ENCODE measurements at regions not wholly inside any gene's neighbourhood (a gene's known extent, or its start where the extent isn't known, plus 50 kb on each side); places are given as distances from the start of the nearest gene placed in this dataset.

- DNase-seq = no peak
- H3K4me1 Mint-ChIP-seq (ENCODE audit: low read depth, unreplicated experiment) = no peaks in the 10 kb centered on the region
- peaks cover 1% of the 10 kb centered on the region for H3K9me3 Mint-ChIP-seq (ENCODE audit: unreplicated experiment)
- no peaks in the 10 kb centered on the region for H3K36me3 Mint-ChIP-seq (ENCODE audit: unreplicated experiment)
- no peak overlapping the region for H3K4me3 Mint-ChIP-seq (ENCODE audit: unreplicated experiment)
- H3K27ac Mint-ChIP-seq (ENCODE audit: unreplicated experiment) = no peak overlapping the region
- TF ChIP-seq CTCF (IDR thresholded peaks at IDR 0.05; ENCODE audit: partially characterized antibody, unreplicated experiment) = no peak
- no peaks in the 10 kb centered on the region for H3K27me3 Mint-ChIP-seq (ENCODE audit: unreplicated experiment)
Measured at GRCh38 chr3:151949706-151950105, 76.3 kb downstream of the SUCNR1 start.

- Mint-ChIP-seq H3K36me3 (ENCODE audit: unreplicated experiment) (no peaks in the 10 kb centered on the region), H3K27me3 (ENCODE audit: unreplicated experiment) (no peaks in the 10 kb centered on the region), H3K4me3 (ENCODE audit: unreplicated experiment) (no peak overlapping the region), H3K27ac (ENCODE audit: unreplicated experiment) (no peak overlapping the region), H3K4me1 (ENCODE audit: low read depth, unreplicated experiment) (no peaks in the 10 kb centered on the region), H3K9me3 (ENCODE audit: unreplicated experiment) (no peaks in the 10 kb centered on the region)
- no peak for TF ChIP-seq CTCF (IDR thresholded peaks at IDR 0.05; ENCODE audit: partially characterized antibody, unreplicated experiment)
- no peak for DNase-seq
Measured at GRCh38 chr3:151955356-151955755, 81.9 kb downstream of the SUCNR1 start.

GRCh38 chr3:151960961-151961580, 87.6 kb downstream of the SUCNR1 start:
- no peak overlapping the region for H3K27ac Mint-ChIP-seq (ENCODE audit: unreplicated experiment)
- H3K4me3 Mint-ChIP-seq (ENCODE audit: unreplicated experiment) = no peak overlapping the region
- H3K27me3 Mint-ChIP-seq (ENCODE audit: unreplicated experiment) = no peaks in the 10 kb centered on the region
- H3K4me1 Mint-ChIP-seq (ENCODE audit: low read depth, unreplicated experiment) = peaks cover 6% of the 10 kb centered on the region
- H3K9me3 Mint-ChIP-seq (ENCODE audit: unreplicated experiment) = no peaks in the 10 kb centered on the region
- no peak for TF ChIP-seq CTCF (IDR thresholded peaks at IDR 0.05; ENCODE audit: partially characterized antibody, unreplicated experiment)
- H3K36me3 Mint-ChIP-seq (ENCODE audit: unreplicated experiment) = no peaks in the 10 kb centered on the region
- no peak for DNase-seq

GRCh38 chr3:151962352-151962751, 88.9 kb downstream of the SUCNR1 start:
- H3K4me3 Mint-ChIP-seq (ENCODE audit: unreplicated experiment) = no peak overlapping the region
- H3K4me1 Mint-ChIP-seq (ENCODE audit: low read depth, unreplicated experiment) = peaks cover 6% of the 10 kb centered on the region
- H3K36me3 Mint-ChIP-seq (ENCODE audit: unreplicated experiment) = no peaks in the 10 kb centered on the region
- no peak for TF ChIP-seq CTCF (IDR thresholded peaks at IDR 0.05; ENCODE audit: partially characterized antibody, unreplicated experiment)
- no peak for DNase-seq
- H3K27ac Mint-ChIP-seq (ENCODE audit: unreplicated experiment) = no peak overlapping the region
- H3K9me3 Mint-ChIP-seq (ENCODE audit: unreplicated experiment) = peaks cover 2% of the 10 kb centered on the region
- H3K27me3 Mint-ChIP-seq (ENCODE audit: unreplicated experiment) = no peaks in the 10 kb centered on the region

- no peak for TF ChIP-seq CTCF (IDR thresholded peaks at IDR 0.05; ENCODE audit: partially characterized antibody, unreplicated experiment)
- H3K36me3 Mint-ChIP-seq (ENCODE audit: unreplicated experiment) = no peaks in the 10 kb centered on the region
- no peak for DNase-seq
- H3K27me3 Mint-ChIP-seq (ENCODE audit: unreplicated experiment) = no peaks in the 10 kb centered on the region
- peaks cover 6% of the 10 kb centered on the region for H3K4me1 Mint-ChIP-seq (ENCODE audit: low read depth, unreplicated experiment)
- peaks cover 2% of the 10 kb centered on the region for H3K9me3 Mint-ChIP-seq (ENCODE audit: unreplicated experiment)
- H3K4me3 Mint-ChIP-seq (ENCODE audit: unreplicated experiment) = no peak overlapping the region
- H3K27ac Mint-ChIP-seq (ENCODE audit: unreplicated experiment) = no peak overlapping the region
Measured at GRCh38 chr3:151962912-151963311, 89.5 kb downstream of the SUCNR1 start.
